ENCODE measurements at regions not wholly inside any gene's neighbourhood (a gene's known extent, or its start where the extent isn't known, plus 50 kb on each side); places are given as distances from the start of the nearest gene placed in this dataset.

- no peak for DNase-seq
Observed at GRCh38 chr4:96835991-96836390, 996.1 kb downstream of the PDHA2 start.

- DNase-seq: no peak
Observed at GRCh38 chr4:96839441-96839840, 999.5 kb downstream of the PDHA2 start.

- no peak for DNase-seq
Observed at GRCh38 chr4:96841801-96842200, 1001.9 kb downstream of the PDHA2 start.

- DNase-seq: no peak
Observed at GRCh38 chr4:96844858-96845490, 1005.1 kb downstream of the PDHA2 start.

DNA sequence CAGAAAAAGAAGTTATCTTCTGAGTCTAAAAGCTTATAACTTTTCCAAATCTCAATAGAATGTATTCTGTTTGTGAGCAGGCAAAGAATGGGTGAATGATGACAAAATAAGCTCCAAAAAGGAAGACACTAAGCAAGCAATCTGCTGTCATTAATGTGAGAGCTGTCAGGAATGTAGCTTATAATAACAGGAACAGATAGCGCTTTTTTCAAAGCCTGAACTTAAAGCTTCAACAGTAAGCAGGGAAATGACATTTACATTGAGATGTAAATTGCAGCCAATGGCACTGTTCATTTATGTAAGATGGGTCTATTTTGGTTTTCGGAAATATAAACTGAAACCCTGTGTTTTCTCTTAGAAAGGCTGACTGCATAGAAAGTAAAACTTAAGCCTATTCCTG lies 1005.9 kb downstream of the PDHA2 start:
- no peak for DNase-seq

GRCh38 chr4:96874657-96875056 lies 1034.8 kb downstream of the PDHA2 start:
- DNase-seq: no peak

GRCh38 chr4:96879527-96879926 lies 1039.6 kb downstream of the PDHA2 start:
- DNase-seq: no peak

DNA sequence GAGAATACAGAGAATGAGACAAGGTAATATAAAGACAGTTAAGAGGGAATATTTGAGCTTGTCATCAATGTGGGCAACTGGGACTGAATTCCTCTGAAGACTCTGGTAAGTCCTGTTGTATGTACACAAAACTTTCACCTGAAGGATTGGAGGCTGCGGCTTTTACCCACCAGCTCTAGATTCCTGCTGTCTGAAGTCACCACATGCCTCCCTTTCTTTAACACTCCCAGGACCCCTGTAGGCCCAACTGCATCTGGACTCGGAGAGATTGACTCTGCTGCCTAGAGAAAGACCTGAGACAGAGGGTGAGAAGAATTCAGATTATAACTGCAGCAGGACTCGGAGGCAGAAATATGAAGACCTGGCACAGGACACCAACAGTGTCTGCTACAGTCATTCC lies 1048.0 kb downstream of the PDHA2 start:
- no peak for DNase-seq

- no peak for DNase-seq
Observed at GRCh38 chr4:96894621-96895020, 1054.7 kb downstream of the PDHA2 start.

DNA sequence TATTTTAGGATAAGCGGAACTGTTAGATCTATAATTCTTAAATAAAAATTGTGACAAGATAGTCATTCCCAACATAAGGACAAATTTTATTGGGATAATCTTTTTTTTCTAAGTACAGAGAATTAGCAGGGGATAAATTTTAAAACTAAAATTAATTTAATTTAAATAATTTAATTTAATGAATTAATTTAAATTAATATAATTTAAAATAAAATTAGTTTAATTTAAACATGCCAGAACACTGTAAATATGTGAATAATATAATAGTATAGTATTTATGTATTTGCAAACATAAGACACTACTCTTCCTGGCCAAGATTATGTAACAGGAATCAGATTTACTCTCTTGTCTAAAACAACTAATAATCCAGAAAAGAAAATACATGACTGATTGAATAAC lies 1055.9 kb downstream of the PDHA2 start:
- DNase-seq: no peak

DNA sequence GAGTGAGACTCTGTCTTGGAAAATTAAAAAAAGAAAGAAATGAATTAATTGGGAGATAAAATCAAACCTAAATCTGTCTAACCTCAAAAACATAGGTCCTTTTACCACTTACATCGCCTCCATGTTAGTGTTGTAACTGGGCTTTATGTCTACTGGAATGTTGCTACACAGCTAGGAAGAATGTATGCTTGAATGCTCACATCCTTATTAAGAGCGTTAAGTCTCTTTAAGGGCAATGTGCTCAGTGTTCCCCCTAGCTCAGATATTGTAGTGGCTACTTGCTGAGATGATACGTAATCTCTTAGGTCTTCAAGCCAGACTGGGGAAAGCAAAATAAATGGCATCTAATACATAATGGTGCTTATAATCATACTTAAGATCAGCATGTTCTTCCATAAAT lies 1072.8 kb downstream of the PDHA2 start:
- DNase-seq: no peak

GRCh38 chr4:96913441-96914080 lies 1073.7 kb downstream of the PDHA2 start:
- DNase-seq: no peak

GRCh38 chr4:96916711-96917110 lies 1076.8 kb downstream of the PDHA2 start:
- peak; percentile 19 for DNase-seq

GRCh38 chr4:96936886-96937285 lies 1097.0 kb downstream of the PDHA2 start:
- no peak for DNase-seq

- no peak for DNase-seq
Observed at GRCh38 chr4:96946552-96946951, 1106.7 kb downstream of the PDHA2 start.

DNA sequence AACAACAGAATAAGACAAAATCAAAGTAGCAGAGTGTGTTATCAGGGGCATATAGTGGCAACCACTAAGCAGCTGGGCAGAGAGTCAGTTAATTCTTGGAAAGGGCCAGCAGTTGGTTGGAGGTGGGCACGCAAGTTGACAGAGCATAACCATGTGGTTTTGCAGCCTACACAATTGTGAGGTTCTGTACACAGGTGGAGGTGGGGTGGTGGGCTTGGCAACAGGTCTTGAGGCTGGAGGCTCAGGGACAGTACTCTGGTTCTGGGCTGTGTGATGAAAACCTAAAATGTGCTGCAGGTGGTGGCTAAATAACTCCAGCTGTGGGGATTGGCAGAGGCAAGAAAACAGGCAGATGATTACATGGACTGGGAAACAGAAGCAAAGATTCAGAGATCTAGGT lies 1112.7 kb downstream of the PDHA2 start:
- DNase-seq: no peak

DNA sequence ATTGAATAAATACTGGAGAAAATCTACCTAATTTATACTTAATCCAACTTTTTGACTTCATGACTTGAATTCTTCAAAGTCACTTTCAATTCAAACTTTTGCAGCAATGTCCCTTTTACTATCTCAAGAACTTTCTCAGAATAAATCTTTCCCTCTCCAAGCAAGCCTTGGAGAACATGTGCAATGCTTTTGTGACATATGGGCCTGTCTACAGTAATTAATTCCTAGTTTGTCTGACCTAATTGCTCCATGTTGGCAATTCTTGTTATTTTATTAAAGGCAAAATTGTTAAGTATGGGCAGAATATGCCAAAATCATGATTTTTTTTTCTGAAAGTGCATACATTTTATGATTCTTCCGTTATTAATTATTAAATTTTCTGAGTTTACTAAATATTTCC lies 1115.3 kb downstream of the PDHA2 start:
- no peak for DNase-seq

GRCh38 chr4:96955691-96956090 lies 1115.8 kb downstream of the PDHA2 start:
- DNase-seq: no peak

DNA sequence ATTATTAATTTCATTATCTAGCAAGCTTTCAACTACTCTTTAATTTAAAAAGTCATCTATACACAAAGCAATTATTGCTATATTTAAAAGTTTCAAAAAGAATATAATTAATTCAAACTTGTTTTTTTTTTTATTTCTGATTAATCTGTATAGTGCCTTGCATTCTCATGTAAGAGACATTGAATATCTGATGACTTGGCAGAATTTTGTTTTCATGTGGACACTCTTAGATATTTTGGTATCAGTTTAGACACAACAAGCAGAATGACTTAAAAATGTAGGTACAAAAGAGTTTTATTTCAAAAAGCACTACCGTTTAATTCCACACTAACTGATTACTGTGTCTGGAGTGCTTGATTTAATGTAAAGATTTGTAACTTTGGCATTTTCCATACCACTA lies 1129.6 kb downstream of the PDHA2 start:
- no peak for DNase-seq

DNA sequence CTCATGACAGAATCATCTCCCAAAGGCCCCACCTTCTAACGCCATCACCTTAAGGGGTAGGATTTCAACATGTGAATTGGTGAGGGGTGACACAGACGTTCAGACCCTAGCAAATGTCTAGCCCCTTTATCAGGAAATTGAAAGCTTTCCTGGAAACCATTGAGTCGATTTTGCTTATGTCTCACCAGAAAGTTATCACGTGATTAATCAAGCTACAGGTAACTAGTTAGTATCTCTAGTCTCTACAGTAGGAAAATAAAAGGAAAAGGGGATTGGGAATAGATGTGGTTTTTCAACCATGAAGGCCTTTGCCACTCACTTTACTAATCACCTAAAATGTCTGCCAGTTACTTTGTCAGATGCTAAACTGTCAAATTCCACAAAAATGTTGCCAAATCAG lies 1133.0 kb downstream of the PDHA2 start:
- DNase-seq: no peak

DNA sequence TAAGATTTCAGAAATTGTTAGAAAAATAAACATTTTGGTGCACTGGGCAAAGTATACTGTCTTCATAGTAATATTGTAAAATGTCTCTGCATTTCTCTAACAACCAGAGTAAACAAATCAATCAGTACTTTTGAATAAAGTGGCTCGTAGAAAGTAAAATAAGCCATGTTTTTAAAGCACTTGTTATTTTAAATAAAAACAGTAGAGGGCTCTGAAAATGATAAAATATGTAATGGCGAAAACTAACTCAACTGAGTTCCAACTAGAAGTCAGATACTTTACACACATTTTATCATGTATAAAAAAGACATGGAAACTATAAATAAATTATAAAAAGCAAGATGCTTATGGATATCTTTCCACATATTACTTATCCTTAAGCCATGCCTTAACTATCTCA lies 1134.4 kb downstream of the PDHA2 start:
- no peak for DNase-seq

- DNase-seq: no peak
Observed at GRCh38 chr4:96983830-96984229, 1143.9 kb downstream of the PDHA2 start.

- no peak for DNase-seq
Observed at GRCh38 chr4:96986816-96987215, 1146.9 kb downstream of the PDHA2 start.

DNA sequence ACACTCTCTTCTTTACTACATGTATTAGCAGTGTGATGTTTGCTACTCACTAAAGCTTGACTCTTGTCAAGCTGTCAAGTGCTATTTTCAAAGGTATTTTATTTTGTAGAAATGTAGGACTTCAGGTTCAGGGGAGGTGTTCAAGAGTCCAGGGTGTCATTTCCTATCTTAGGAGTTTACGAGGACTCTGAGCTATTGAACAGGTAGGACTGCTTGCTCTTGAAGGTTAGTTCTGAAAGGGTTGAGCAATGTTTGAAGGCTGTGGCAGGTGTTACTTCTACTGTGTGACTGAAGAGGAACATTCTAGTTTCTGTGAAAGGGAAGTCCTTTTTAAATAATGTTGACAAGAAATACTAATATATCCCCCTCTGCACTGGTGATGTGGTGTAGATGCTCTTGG lies 1151.2 kb downstream of the PDHA2 start:
- DNase-seq: no peak

DNA sequence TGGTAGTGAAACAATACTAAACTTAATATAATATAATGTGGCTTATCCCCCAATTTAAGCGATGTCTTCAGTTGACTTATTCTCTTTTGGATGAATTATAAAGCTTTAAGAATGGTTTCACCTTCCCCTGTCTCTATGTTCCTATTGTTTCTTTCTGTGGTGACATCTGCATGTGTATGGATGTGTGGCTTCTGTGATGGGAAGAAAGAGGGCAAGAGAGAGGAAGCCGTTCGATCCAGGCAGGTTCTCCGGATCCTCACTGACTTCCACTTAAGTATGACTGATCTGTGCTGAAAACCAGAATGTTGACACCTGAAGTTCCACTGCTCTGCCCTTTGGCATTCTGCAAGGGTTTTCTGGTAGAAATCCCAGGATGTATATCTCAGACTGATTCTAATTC lies 1150.8 kb downstream of the STPG2 start:
- DNase-seq: no peak
